ENCODE measurements at regions not wholly inside any gene's neighbourhood (a gene's known extent, or its start where the extent isn't known, plus 50 kb on each side); places are given as distances from the start of the nearest gene placed in this dataset.

GRCh38 chr1:199747984-199748383 lies 279.5 kb upstream of the NR5A2 start:
- no peak for DNase-seq (ENCODE audit: low spot score)

- DNase-seq (ENCODE audit: low spot score) = no peak
Observed at GRCh38 chr1:199751506-199751905, 276.0 kb upstream of the NR5A2 start.

- no peak for DNase-seq (ENCODE audit: low spot score)
Observed at GRCh38 chr1:199751962-199752687, 275.4 kb upstream of the NR5A2 start.

GRCh38 chr1:199752688-199753027 lies 274.9 kb upstream of the NR5A2 start:
- no peak for DNase-seq (ENCODE audit: low spot score)

GRCh38 chr1:199753513-199753912 lies 274.0 kb upstream of the NR5A2 start:
- no peak for DNase-seq (ENCODE audit: low spot score)

GRCh38 chr1:199756066-199756465 lies 271.4 kb upstream of the NR5A2 start:
- DNase-seq (ENCODE audit: low spot score) = no peak

- no peak for DNase-seq (ENCODE audit: low spot score)
Observed at GRCh38 chr1:199758626-199759255, 268.8 kb upstream of the NR5A2 start.

- DNase-seq (ENCODE audit: low spot score) = peak; percentile 89
Observed at GRCh38 chr1:199759268-199759730, 268.2 kb upstream of the NR5A2 start.

- DNase-seq (ENCODE audit: low spot score) = no peak
Observed at GRCh38 chr1:199762572-199762971, 264.9 kb upstream of the NR5A2 start.

GRCh38 chr1:199766218-199766792 lies 261.2 kb upstream of the NR5A2 start:
- no peak for DNase-seq (ENCODE audit: low spot score)

- no peak for DNase-seq (ENCODE audit: low spot score)
Observed at GRCh38 chr1:199767700-199768099, 259.8 kb upstream of the NR5A2 start.

- peak; percentile 13 for DNase-seq (ENCODE audit: low spot score)
Observed at GRCh38 chr1:199774433-199775089, 252.9 kb upstream of the NR5A2 start.

GRCh38 chr1:199776768-199777497 lies 250.6 kb upstream of the NR5A2 start:
- DNase-seq (ENCODE audit: low spot score) = no peak

GRCh38 chr1:199778324-199778955 lies 249.1 kb upstream of the NR5A2 start:
- peak; percentile 79 for DNase-seq (ENCODE audit: low spot score)

- no peak for DNase-seq (ENCODE audit: low spot score)
Observed at GRCh38 chr1:199780091-199780490, 247.4 kb upstream of the NR5A2 start.

GRCh38 chr1:199780948-199781670 lies 246.4 kb upstream of the NR5A2 start:
- DNase-seq (ENCODE audit: low spot score) = no peak

- peak; percentile 48 for DNase-seq (ENCODE audit: low spot score)
Observed at GRCh38 chr1:199784138-199784895, 243.2 kb upstream of the NR5A2 start.

GRCh38 chr1:199786695-199787094 lies 240.8 kb upstream of the NR5A2 start:
- no peak for DNase-seq (ENCODE audit: low spot score)

- DNase-seq (ENCODE audit: low spot score) = no peak
Observed at GRCh38 chr1:199789141-199789540, 238.4 kb upstream of the NR5A2 start.

- no peak for DNase-seq (ENCODE audit: low spot score)
Observed at GRCh38 chr1:199791495-199791894, 236.0 kb upstream of the NR5A2 start.
